ENCODE measurements at regions not wholly inside any gene's neighbourhood (a gene's known extent, or its start where the extent isn't known, plus 50 kb on each side); places are given as distances from the start of the nearest gene placed in this dataset.
"Not testable (repeated sequence)": the region's sequence is repeated elsewhere in the genome, so short reads cannot be mapped to it uniquely, and the experiment has no call there.

- DNase-seq (ENCODE audit: low read depth) = no peak
Measured at GRCh38 chr7:17046666-17047065, 164.9 kb upstream of the AGR3 start.

DNA sequence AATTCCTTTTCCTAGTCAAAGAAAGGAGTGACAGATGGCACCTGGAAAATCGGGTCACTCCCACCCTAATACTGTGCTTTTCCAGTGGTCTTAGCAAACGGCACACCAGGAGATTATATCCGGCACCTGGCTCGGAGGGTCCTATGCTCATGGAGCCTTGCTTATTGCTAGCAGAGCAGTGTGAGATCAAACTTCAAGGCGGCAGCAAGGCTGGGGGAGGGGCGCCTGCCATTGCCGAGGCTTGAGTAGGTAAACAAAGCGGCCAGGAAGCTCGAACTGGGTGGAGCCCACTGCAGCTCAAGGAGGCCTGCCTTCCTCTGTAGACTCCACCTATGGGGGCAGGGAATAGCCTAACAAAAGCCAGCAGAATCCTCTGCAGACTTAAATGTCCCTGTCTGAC is 171.4 kb upstream of the AGR3 start:
- DNase-seq (ENCODE audit: low read depth) = not testable (repeated sequence)

DNA sequence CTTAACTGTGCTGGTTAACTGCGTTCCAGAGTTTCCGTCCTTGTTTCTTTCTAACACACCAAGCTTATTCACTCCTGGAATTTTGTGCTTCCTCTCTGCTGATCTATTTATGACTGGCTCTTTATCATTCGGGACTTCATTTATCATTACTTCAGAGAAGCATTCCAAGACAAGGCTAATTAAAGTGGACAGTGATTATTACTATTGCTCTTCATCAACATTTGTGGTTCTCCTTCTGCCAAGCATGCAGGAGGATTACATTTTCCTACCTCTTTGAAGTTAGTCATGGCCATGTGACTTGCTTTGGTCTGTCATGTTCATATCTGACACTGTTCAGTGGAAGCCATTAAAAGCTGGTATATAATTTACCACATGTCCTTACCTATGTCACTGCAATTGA is 172.4 kb upstream of the AGR3 start:
- no peak for DNase-seq (ENCODE audit: low read depth)

- DNase-seq (ENCODE audit: low read depth) = no peak
Measured at GRCh38 chr7:17054836-17055235, 173.1 kb upstream of the AGR3 start.

DNA sequence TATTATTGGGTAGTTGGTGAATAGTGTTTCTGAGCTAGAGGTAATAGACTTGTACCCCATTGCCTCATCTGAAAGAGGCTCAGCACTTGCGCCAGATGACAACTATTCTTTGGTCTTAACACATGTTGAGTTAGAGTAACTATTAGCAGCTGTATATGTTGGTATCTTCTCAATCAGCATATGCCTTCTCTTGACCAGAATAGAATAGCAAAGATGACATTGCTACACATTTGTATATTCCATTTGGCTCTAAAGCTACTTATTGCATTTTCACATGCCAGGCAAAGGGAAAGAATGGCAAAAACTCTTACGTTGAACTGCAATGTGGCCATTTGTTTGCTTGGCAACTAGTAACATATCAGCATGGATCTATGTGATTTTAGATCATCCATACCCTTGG is 173.8 kb upstream of the AGR3 start:
- no peak for DNase-seq (ENCODE audit: low read depth)

DNA sequence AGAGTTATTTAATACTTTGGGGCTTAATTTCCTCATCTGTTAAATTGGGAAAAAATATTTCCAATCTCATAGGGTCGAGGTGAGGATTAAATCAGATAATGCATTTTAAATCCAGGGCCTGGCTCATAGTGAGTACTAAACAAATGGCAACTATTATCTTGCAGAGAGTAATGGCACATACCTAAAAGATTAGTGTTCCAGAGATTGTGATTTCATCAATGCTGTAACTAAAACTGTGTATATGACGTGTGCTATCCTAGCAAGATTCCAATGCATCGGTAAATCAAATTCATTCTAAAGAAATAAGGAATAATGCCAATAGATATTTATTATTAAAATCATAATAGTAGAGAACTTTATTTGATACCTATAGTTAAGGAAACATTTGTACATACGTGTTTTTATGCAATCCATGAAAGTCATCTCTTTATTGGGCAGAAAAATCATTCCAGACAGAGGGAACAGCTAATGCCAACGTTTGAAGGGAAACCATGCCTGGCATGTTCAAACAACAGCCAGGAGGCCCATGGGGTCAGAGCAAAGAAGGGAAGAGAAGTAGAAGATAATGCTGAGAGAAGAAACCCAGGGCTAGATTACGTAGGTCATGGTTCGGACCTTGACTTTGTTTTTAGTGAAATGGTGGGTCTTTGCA is 174.8 kb upstream of the AGR3 start:
- DNase-seq (ENCODE audit: low read depth) = no peak

- DNase-seq (ENCODE audit: low read depth) = no peak
Measured at GRCh38 chr7:17057143-17057509, 175.3 kb upstream of the AGR3 start.

- no peak for DNase-seq (ENCODE audit: low read depth)
Measured at GRCh38 chr7:17058568-17058967, 176.8 kb upstream of the AGR3 start.

DNA sequence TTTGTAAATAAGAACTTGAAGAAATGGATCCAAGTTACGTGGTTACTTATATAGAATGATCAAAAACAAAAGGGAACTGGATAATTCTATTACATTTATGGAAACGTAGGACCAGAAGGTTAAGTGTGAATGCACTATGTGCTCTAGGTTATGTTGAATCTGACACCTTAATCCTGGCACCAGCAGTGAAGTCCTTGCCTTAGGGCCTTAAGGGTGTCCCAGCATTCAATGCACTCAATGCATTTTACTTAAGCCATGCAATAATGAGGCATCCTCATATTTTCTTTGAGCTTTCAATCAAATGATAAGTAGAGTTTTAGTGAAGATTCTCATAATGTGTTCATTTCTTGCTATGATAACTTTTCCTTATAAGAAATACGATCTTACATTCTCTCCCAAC is 178.3 kb upstream of the AGR3 start:
- DNase-seq (ENCODE audit: low read depth) = no peak

DNA sequence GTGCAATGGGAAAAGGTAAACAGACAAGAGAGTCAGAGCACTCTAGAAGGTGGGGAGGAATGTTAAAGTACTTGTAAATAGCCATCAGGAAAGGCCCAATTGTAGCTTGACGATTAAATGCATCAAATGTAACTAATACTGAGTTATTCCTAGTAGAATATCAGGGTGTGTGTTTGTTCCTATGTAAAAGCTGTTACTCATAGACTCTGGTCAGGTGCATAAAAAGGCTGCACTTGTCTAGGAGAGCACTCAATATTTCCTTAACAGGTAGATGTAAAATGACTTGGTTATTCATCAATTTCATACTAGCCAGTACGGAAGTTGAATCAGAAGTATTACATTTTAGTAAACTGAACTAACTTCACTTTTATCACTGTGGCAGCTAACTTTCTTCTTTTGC is 179.7 kb upstream of the AGR3 start:
- no peak for DNase-seq (ENCODE audit: low read depth)

- DNase-seq (ENCODE audit: low read depth) = no peak
Measured at GRCh38 chr7:17062151-17063044, 180.6 kb upstream of the AGR3 start.

DNA sequence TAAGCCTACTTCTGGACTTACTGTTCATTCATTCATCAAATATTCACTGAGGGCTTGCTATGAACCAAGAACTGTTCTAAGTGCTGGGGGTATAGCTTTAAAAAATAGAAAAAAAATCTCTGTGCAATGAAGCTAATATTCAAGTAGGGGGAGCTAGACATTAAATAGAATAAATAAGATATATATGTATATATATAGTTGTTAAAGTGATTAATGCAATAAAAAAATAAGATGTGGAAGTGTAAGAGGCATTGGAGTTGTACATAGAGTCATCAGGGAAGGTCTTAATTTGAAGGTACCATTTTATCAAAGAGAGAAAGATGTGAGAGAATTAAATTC is 181.2 kb upstream of the AGR3 start:
- DNase-seq (ENCODE audit: low read depth) = no peak

DNA sequence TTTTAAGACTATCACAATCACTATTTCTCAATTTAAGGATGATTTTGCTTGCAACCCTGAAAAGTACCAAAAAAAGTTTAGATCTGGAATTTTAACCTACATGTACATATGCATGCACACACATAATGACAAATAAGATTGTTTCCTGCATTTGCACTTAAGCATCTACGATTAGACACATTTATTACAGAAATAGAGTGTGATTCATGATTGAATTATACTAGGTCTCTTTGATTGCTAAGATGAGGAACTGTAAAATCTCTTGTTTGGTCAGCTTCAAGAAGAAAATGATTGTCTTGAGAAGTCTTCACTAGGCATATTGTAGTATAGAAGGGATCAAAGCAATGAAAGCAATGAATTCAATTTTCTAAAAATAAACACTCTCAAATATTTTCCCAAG is 185.9 kb upstream of the AGR3 start:
- no peak for DNase-seq (ENCODE audit: low read depth)

DNA sequence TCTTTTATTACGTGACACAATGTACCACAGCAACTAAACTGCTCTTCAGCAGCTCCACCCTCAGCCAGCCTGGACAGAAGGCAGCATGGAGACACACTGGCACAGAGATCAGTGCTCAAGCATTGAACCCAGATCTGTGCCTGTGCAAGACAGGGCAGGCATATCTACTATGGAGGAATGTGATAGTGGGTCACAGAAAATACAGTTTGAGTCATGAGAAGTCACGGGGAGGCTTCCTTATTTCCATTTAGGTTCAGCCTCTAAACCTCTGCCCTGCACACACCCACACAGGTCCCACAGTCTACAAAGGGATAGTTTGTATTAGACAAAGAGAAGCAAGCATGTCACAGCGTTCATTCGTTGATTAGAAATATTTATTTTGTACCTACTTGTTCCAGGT is 187.4 kb upstream of the AGR3 start:
- no peak for DNase-seq (ENCODE audit: low read depth)

DNA sequence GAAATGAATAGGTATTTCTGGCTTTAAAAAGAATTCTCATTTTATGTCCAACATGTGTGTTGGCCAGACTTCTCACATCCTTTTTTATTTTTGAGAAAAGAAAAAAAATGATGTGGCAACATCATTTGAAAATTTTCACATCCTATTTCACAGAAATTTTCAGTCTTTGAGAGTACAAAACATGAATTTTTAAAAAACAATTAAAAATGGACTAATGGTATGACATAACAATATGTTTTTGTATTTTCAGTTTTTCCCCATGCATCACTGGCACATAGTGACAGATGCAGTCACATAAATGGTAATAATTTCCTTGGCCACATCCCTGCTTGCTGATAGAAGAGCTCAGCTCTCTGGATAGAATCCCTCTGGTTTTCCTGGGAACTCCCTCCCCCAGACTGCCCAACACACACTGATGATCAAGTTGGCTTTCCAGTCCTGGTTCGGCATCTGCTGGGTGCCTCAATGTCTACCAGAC is 188.5 kb upstream of the AGR3 start:
- DNase-seq (ENCODE audit: low read depth) = no peak

GRCh38 chr7:17071866-17072265 is 190.1 kb upstream of the AGR3 start:
- no peak for DNase-seq (ENCODE audit: low read depth)

- DNase-seq (ENCODE audit: low read depth) = no peak
Measured at GRCh38 chr7:17075601-17076255, 193.9 kb upstream of the AGR3 start.

- no peak for DNase-seq (ENCODE audit: low read depth)
Measured at GRCh38 chr7:17078298-17078697, 196.5 kb upstream of the AGR3 start.

DNA sequence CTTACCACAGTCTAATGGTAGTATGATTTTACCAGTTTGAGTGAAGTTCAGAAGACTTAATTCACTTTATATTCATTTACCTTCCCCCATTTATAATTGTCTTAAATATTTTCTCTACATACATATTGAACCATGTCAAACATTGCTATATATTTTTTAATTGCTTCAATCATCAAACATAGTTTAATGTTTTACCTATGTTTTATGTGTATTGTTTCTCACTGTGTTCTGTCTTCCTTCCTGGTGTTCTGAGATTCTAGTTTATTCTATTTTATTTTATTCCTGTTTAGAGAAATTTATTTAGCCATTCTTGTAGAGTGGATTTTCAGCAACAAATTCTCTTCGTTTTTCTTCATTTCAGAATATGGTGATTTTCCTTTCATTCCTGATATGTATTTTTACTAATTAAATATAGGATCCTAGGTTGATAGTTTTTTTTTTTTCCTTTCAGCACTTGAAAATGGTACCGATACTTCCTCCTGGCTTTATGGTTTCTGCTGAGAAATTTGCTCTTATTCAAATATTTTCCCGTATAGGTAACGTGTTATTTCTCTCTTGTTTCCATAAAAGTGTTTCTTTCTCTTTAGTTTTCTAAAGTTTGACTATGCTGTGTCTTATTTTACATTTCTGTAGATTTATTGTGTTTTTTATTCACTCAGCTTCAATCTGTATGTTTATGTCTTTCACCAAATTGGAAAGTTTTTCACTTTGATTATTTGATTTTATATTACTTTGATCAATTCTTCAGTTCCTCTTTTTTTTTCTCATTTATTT is 201.8 kb upstream of the AGR3 start:
- no peak for DNase-seq (ENCODE audit: low read depth)

DNA sequence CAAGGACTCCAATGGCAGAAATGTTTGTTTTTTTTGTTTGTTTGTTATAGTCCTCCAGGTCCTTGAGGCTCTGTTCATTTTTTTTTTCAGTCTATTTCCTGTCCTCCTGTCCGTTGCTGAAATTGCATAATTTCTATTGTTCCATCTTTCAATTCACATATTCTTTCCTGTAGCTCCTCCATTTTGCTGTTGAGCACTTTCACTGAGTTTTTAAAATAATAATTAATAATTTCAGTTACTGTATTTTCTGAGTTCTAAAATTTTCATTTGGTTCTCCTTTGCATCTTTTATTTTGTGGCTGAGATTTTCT is 202.3 kb upstream of the AGR3 start:
- no peak for DNase-seq (ENCODE audit: low read depth)

GRCh38 chr7:17085186-17085585 is 203.4 kb upstream of the AGR3 start:
- no peak for DNase-seq (ENCODE audit: low read depth)

DNA sequence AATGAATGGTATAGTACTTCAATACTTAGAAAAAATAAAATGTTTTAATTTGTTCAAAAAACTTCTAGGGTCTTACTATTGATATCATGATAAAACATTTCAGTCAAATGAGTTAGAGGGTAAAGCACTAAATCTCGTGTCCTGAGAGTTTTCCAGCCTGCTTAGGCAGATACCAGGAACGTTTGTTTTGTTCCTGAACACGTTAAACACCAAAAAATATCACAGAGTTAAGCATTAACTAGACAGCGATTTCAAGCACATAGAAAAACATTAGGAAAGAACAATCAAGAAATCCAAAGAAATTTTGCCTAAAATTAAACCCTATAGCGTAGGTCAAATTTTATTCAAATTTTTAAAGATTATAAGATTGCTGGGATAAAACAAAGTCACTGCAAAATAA is 204.6 kb upstream of the AGR3 start:
- no peak for DNase-seq (ENCODE audit: low read depth)

DNA sequence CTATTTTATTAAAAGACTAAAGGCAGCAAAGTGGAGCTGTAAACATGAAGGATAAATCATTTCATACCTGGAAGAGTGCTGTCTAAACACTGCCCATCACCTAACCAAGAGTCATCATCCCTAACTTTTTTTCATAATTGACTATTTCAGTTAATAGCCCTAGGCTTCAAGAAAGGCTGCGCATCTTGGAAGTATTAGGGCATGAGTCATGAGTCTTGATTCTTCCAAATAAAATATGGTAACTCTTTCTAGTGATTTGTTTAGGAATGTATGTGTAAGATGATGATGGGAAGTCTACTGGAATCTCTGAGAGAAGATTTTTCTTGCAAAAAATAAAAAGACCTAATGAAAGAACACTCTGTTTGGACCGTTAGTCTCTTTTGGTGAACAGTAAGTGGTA is 207.7 kb upstream of the AHR start:
- no peak for DNase-seq (ENCODE audit: low read depth)
